AG04449 (cell line): ENCODE measurements at regions not wholly inside any gene's neighbourhood (a gene's known extent, or its start where the extent isn't known, plus 50 kb on each side); places are given as distances from the start of the nearest gene placed in this dataset.
A peak's percentile ranks its signal among the peaks of the same experiment; 100 is the strongest.
"Not testable (repeated sequence)": the region's sequence is repeated elsewhere in the genome, so short reads cannot be mapped to it uniquely, and the experiment has no call there.

Experiments
- CTCF ChIA-PET: fragments of 350-600 bp; formaldehyde crosslinking; extraction: SDS; loops from one replicate; lab custom pipeline; 2021; ENCODE audit warnings: antibody characterized with exemption; lab: Yijun Ruan, JAX
- POLR2A ChIA-PET: fragments of 400-600, 350-600 bp; formaldehyde crosslinking; extraction: SDS; loops from one replicate; lab custom pipeline; 2020; ENCODE audit warnings: antibody characterized with exemption, inconsistent platforms; lab: Yijun Ruan, JAX
- DNase-seq: peaks from one replicate; pipeline ENCODE4 v3.0.0-alpha.2; 2010; ENCODE audit warnings: low read depth, low spot score
- H3K4me3 ChIP-seq: 2 replicates; pipeline ENCODE4 v1.5.1; 2011; ENCODE audit warnings: low read depth, mild to moderate bottlenecking, control low read depth, low read length
- TF ChIP-seq, protein P1 (sequence below): IDR thresholded peaks from one replicate; pipeline ENCODE4 v1.5.1; 2011; ENCODE audit warnings: mild to moderate bottlenecking, moderate library complexity, low read length, control low read depth, inconsistent platforms; ENCODE audit not compliant: insufficient read depth; ENCODE audit errors: missing control alignments

DNA sequence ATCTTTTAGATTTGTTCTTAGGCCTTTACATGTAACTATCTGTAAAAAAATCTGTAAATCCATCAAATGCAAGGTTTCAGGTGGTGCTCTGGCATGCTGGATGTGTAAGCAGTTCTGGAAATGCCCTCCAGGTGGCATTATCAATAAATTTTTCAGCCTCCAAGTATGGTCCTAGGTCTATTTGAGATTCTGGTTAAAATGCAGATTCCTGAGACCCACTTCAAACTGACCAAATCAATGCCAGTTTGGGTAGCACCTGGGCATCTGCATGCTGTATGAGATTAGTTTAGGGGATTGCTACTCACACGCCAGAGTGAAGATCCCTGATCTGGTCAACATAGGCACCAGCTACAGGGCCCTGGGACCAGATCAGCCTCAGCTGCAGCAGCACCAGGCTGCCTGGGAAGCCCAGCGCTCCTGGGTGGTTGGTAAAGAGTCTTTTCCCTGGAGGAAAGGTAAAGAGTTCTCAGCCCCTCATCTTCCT lies 507.3 kb upstream of the CITED2 start:
- no peak for DNase-seq
- H3K4me3 ChIP-seq: no peak overlapping the region
- ChIA-PET POLR2A (interaction anchor here (1.9 kb wide), 1 partner anchor 507 kb away, joined by 7 read pairs; the partner anchor contains the start of gene CITED2), CTCF (interaction anchor here (0.9 to 2.9 kb wide), 3 partner anchors 12 to 38 kb away, joined by 4 to 11 read pairs (median 4); no protein-coding TSS in a partner anchor)
- TF ChIP-seq, protein P1, sequence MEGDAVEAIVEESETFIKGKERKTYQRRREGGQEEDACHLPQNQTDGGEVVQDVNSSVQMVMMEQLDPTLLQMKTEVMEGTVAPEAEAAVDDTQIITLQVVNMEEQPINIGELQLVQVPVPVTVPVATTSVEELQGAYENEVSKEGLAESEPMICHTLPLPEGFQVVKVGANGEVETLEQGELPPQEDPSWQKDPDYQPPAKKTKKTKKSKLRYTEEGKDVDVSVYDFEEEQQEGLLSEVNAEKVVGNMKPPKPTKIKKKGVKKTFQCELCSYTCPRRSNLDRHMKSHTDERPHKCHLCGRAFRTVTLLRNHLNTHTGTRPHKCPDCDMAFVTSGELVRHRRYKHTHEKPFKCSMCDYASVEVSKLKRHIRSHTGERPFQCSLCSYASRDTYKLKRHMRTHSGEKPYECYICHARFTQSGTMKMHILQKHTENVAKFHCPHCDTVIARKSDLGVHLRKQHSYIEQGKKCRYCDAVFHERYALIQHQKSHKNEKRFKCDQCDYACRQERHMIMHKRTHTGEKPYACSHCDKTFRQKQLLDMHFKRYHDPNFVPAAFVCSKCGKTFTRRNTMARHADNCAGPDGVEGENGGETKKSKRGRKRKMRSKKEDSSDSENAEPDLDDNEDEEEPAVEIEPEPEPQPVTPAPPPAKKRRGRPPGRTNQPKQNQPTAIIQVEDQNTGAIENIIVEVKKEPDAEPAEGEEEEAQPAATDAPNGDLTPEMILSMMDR: peak; percentile 24

DNA sequence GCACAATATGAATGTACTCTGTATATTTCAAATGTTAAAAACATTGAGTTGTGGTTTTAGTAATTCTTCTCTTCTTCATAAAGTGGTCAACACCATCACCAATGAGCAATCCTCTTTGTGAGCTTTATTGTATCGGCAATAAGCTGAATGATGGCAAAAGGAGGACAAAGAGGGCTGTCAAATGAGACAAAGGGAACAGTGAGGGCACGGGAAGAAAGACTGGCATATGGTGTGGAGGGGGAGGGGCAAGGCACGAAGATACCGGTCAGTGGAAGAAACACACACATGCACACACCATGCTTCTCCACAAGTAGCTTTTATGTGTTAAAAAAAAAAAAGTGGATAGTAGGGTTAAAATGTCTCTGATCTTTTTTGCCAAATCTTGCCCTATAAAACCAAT lies 506.8 kb upstream of the CITED2 start:
- H3K4me3 ChIP-seq: no peak overlapping the region
- ChIA-PET POLR2A (interaction anchor here (1.9 kb wide), 1 partner anchor 506 kb away, joined by 7 read pairs; the partner anchor contains the start of gene CITED2), CTCF (interaction anchor here (1.3 to 2.9 kb wide), 4 partner anchors 12 to 38 kb away, joined by 4 to 11 read pairs (median 4); no protein-coding TSS in a partner anchor)
- no peak for DNase-seq
- TF ChIP-seq, protein P1: no peak

DNA sequence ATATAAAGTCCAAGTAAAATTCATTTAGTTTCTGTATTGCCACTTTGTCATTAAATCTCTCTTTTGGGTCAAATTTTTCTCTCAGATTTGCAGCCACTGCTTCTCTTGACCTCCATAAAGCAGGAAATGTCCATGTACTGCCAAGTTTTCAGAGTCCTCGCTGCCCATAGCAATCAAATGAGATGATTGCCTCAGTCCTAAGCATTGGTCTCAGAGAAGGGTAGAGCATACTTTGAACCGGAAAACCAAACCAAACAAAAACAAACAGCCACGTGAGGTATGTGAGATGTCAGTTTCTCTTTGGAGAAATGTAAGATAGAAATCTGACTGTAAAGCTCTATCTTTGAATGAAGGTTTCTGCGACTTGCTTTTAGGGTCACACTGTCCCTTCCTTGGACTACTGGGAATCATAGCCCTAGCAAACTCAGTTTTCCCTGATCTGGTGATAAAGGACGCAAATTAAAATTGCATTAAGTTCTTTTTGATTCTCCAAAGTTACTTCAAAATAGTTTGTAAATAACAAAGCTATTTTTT lies 505.4 kb upstream of the CITED2 start:
- DNase-seq: no peak
- H3K4me3 ChIP-seq: no peak overlapping the region
- ChIA-PET POLR2A (no interaction called here), CTCF (interaction anchor here (0.8 to 1.7 kb wide), 5 partner anchors 9 to 16 kb away, joined by 3 to 5 read pairs (median 4); no protein-coding TSS in a partner anchor)
- TF ChIP-seq, protein P1: no peak

DNA sequence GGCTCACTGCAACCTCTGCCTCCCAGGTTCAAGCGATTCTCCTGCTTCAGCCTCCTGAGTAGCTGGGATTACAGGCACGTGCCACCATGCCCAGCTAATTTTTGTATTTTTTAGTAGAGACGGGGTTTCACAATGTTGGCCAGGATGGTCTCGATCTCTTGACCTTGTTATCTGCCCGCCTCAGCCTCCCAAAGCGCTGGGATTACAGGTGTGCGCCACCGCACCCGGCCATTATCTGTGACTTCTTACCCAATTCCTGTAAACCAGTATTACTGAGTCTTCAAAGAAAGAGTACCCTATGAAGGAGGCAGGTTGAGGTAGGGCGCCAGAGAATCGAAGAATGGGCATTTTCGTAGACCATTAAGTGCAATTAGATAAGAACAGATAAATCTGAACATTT lies 504.8 kb upstream of the CITED2 start:
- CTCF ChIA-PET, POLR2A ChIA-PET, H3K4me3 ChIP-seq: not testable (repeated sequence)

DNA sequence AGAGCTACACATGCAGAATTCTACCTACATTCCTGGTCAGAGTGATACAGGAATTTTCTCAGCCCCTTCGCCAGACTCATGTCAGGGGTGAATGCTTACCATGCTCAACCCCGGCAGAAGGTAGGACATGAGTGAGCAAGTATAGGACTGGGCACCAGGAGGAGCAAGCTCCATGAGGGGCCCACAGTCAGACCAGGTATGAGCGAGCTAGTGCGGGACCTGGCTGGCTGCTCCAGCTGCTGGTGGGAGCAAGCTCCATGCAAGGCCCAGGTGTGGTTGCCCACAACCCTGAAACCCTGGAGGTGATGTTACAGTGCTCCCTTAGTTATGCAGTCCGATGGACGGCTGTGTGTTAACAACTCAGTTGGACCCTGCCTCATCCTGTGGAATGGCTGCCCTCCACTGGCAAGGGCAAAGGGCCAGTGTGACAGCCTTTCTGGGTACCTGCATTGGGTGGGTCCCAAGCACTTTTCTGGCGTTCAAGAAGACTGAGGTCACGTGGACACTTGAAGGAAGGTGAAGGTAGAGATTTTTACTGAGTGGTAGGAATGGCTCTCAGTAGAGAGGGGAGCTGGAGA lies 503.5 kb upstream of the CITED2 start:
- no peak for DNase-seq
- no peak overlapping the region for H3K4me3 ChIP-seq
- CTCF ChIA-PET: interaction anchor here (1.1 to 1.7 kb wide), 2 partner anchors 10 to 13 kb away, joined by 3 to 4 read pairs; no protein-coding TSS in a partner anchor
- TF ChIP-seq, protein P1: no peak
- POLR2A ChIA-PET: no interaction called here

More for the DNA sequence above, 504.8 kb upstream of the CITED2 start:
- not testable (repeated sequence) for DNase-seq

DNA sequence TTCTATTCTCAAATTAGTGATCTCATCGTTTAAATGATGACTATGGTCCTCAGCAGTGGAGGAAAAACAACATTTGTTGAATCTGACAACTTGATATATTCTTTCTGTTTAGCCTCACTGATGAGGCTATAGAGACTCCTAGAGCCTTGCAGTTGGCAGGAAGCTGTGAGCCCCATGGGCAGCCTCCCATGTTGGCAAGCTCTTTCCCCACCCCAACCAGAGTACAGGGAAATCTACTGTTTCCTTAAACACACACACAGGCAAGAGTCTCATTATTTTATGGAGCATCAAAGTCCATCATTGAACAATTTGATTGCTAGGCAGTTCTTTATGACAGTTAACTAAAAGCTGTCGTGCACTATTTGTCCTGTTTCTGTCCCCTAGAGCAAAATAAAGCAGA lies 498.2 kb upstream of the CITED2 start:
- ChIA-PET CTCF (interaction anchor here (1.0 kb wide), 1 partner anchor 17 kb away, joined by 4 read pairs; no protein-coding TSS in a partner anchor), POLR2A (no interaction called here)
- H3K4me3 ChIP-seq: no peak overlapping the region
- TF ChIP-seq, protein P1: no peak
- DNase-seq: no peak
